CD1c-positive myeloid dendritic cell (primary cell): ENCODE measurements at regions not wholly inside any gene's neighbourhood (a gene's known extent, or its start where the extent isn't known, plus 50 kb on each side); places are given as distances from the start of the nearest gene placed in this dataset.

ENCODE experiments used
- DNase-seq: peaks from one replicate; pipeline ENCODE4 v3.0.0-alpha.2; 2016; ENCODE audit errors: extremely low spot score

DNA sequence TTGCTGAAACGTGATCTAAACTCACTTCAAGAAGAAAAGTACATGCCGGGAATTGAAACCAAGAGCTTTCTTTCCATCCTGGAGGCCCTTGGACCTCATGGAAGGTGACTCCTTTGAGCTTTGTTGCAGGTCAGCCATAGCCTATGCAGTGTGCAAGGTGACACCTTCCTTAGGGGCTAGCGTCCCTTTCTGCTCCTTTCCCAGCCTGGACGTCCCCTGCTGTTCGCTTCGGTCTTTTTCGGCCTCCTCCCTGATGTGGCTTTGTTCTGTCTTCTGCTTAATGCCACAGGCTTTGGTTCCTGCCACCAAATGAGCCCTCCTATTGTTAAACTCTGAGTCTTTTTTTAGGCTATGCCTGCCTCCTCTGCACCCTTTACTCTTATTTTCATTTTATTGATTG lies 308.8 kb downstream of the BRINP2 start:
- no peak for DNase-seq

DNA sequence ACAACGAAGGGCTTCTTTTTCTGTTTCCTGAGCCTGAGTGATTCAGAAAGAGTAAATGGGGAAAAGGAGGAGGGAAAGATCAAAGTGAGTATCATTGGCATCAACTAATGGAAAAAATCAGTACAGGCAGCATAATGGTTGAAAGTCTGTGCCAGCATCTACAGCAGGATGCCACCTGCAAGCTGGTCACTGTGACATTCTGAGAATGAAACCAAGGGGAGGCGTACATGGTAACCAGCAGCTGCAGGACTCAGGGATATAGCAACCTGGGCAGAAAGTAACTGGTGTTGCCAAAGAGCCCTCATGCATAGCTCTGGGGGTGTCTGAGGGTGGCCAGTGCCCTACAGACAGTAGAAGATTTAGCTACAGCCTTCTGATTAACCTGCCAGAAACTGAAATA lies 305.9 kb downstream of the BRINP2 start:
- no peak for DNase-seq

- no peak for DNase-seq
Measured at GRCh38 chr1:177472567-177472966, 301.8 kb downstream of the BRINP2 start.

DNA sequence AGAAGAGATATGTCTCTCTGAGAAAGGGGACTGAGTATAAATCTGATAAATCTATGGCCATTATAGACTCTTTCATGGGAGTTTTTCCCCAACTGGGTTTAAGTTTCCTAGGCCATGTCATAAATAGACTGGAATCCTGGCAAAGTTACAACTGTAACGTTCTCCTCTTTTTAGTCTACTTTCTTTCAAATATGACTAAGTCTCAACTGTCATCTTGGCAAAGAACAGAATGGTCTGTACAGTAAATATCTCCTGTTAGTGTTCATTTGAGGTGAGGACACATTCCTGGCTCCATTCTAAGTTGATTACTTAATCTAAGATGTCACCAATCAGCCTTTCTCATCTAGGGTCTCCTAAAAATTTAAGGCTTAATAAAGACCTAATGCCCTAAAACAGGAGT lies 300.5 kb downstream of the BRINP2 start:
- no peak for DNase-seq

DNA sequence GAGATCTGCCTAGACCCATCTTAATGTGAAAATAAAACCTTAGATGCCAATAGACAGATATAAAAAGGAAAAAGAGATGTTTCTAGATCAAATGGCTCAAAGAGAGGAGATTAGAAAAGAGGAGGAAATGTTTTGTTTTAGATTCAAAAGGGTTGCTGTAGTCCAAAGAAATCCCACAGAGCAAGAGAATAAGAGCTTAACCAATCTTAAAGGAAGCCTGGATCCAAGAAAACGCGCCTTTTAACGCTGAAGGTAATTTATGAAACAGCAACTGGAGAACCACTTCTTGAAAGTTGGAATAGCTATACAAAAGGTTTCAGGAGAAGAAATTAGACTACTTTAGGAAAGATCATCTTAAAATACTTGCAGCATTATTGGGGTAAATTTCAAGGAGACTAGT lies 298.8 kb downstream of the BRINP2 start:
- DNase-seq = no peak

DNA sequence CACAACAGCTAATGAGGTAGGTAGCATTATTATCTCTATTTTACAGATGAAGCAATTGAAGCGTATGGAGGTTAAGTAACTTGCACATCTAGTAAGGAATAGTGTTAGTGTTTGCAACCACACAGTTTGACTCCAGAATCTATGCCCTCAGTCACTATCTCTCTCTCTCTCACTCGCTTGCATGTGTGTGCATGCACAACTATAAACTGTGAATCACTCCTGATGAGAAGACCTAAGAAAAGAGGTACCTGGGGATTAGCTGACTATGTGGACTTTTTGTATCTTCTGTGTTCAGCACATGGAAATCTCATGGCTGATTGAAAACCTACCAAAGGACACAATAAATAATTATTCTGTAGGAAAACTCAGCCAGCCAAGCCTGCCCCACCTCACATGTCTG lies 295.5 kb downstream of the BRINP2 start:
- DNase-seq = no peak

GRCh38 chr1:177464686-177465085 lies 293.9 kb downstream of the BRINP2 start:
- DNase-seq = no peak

DNA sequence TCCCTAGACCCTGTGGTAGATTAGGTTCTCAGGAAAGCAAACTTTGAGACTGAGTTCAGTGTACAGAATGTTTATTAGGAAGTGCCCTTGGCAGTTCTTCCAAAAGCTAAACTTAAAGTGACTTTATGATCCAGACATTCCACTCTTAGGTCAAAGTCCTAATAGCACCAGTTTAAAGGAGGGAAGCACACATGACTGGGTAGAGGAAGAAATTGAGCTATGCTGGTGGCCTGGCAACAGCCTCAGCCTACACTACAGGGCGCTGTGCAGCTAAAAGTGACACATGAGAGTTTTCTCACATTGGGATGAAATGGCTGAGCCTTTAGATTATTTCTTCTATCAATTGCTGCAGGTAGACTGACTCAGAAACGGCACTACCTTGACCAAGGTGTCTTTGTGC lies 280.4 kb downstream of the BRINP2 start:
- no peak for DNase-seq

DNA sequence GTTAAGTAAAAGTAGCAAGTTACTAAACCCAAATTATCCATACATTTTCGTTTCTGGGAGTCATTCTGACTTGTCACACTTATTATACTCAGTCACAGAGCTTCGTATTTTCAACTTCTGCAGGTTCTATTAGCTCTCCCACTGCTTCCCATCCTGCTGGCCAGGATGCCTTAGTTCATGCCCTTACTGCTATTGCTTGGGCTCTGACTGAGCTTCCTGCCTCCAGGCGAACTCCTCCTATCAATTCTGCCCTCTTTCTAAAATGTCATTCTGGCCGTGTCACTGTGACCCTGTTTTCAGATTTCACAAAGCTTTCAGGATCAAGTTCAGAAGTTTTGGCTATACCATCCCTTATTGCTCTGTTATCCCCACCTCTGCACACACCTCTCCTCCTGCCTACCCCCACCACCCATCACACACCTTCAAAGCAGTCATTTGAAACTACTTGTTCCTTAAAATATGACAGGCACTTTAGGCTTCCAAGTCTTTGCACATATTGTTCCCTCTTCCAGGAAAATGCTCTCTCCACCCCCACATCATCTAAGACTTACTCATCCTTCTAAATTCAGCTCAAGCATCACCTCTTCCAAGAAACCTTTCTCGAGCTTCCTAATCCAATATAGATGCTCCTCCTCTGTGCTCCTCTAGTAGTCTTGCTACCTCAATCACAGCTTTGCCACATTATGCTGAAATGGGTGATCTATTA lies 278.0 kb downstream of the BRINP2 start:
- no peak for DNase-seq

DNA sequence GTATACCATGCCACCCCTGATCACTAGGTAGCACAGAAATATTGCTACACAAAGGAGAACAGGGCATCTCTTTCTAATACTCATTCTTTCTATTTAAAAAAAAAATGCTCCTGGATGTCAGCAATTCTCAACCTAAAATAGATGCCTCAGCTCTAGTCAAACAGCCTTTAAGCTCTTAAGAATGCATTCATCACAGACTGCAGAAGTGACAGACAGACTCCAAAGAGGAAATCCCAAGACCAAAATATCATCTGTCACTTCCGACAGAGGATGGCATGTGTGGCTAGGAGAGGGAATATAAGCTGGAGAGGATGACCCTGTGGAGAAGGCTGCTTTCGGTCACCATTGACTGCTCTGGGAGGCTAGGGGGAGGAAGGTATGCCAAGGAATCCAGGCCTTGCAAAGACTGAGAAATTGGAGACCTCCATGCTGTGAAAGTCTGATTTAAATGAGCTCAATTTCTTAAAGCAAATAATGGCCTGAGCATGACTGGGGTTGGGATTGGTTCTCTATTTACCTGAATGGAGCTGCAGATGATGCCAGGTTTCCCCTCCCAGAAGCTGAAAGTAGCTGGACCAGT lies 277.4 kb downstream of the BRINP2 start:
- DNase-seq = no peak

- DNase-seq = no peak
Measured at GRCh38 chr1:177444997-177445746, 274.4 kb downstream of the BRINP2 start.

GRCh38 chr1:177443003-177443402 lies 272.2 kb downstream of the BRINP2 start:
- no peak for DNase-seq

DNA sequence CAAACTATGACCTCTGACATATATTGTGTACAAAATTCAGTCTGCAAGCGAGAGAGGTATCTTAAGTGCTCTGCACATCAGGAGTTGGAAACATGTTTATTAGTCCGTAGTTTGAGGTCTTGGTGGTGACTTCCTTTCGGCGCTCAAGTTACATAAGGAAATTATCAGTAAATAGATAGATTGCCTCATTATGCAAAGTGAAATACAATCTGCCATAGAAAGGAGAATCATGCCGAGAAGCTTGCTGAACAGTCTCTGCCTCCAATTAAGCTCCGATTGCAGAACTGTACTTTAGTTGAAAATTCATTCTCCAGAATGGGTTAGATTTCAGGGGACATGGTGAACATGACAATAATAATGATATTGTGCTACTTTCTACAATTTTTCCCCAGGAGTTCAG lies 271.8 kb downstream of the BRINP2 start:
- no peak for DNase-seq

- DNase-seq = no peak
Measured at GRCh38 chr1:177441281-177441680, 270.5 kb downstream of the BRINP2 start.

- DNase-seq = no peak
Measured at GRCh38 chr1:177440821-177441220, 270.1 kb downstream of the BRINP2 start.

DNA sequence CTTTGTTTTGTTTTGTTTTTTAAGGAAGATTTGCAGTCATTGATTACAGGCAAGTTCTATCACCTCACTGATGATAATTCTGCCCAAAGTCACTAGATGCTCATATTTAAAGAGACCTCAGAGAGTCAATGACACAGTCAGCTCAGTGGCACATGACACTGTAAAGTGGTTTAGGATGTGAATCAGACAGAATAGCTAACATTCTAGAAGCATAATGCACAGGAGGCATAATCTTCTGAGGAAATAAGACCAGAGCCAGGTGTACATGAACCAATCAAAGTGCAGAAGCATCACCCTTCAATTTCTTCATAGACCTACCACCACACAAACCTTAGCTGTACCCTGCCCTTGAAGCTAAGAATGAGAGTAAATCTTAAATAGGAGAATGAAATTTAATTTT lies 268.5 kb downstream of the BRINP2 start:
- no peak for DNase-seq

DNA sequence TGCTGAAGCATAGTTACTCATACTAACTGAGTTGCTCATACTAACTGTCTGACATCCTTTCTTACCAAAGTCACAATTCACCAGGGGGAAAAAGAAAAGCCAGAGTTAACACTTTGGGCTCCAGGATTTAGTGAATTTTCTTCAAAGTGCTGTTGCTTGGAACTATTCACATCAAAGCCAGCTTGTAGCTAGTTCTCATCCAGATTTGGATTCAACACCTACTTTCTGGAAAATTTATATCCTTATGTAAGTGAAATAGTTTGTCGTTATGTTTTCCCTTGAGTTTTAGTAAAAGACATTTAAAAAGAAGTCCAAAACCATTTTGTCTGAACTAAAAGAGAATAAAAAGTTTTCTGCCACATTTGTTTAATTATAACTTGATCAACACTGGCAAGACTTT lies 264.6 kb downstream of the BRINP2 start:
- no peak for DNase-seq

DNA sequence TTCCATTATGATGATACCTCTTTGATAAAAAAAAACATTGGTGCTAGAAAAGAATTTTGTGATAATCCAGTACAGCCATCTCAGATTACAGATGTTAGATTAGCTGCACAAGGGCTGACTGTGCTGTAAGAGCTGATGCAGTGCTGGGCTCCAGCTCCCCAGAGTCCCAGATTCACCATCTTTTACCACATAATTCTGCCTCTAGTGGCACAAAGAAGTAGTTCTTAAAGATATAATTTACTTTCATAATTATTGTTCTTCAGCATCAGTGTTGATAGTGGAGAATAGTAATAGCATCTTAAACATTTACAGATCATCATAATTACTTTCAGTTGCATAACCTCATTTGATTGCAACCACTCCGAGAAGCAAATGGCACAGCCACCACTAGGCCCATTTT lies 262.1 kb downstream of the BRINP2 start:
- DNase-seq = no peak

GRCh38 chr1:177431123-177431522 lies 260.4 kb downstream of the BRINP2 start:
- no peak for DNase-seq

DNA sequence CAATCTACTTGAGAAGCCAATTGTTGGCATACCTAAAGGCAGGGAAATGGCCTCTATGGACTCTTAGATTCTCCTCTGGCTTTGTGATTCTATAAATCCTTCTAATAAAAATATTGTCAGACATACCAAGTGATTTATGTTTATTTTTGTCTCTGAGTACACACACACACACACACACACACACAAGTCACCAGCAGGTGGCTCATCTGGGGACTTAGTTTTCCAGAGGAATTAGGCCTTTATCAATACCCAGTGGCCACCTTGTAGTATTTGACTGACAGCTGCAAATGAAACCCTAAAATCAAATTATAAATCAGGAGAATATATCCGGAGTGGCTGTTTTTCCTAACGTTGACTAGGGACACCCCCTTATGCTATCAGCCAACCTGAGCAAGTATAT lies 258.5 kb downstream of the BRINP2 start:
- DNase-seq = no peak

DNA sequence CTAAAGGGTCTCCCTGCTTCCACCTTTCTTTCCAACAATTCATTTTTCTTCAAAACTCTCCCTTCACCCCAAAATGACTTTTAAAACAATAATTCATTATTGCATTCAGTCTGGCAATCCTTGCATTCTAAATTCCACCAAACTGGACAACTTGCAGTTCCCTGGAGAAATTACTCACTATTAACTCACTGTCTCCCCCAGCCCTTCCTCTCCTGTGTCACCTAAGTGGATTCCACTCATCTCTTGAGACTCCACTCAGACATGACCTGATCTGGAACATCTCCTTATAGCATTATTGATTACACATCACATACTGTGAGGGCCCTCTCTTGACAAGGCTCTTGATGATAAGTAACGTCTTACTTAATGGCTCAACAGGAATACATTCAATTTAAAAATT lies 257.1 kb downstream of the BRINP2 start:
- DNase-seq = no peak

- no peak for DNase-seq
Measured at GRCh38 chr1:177426497-177426896, 255.7 kb downstream of the BRINP2 start.

DNA sequence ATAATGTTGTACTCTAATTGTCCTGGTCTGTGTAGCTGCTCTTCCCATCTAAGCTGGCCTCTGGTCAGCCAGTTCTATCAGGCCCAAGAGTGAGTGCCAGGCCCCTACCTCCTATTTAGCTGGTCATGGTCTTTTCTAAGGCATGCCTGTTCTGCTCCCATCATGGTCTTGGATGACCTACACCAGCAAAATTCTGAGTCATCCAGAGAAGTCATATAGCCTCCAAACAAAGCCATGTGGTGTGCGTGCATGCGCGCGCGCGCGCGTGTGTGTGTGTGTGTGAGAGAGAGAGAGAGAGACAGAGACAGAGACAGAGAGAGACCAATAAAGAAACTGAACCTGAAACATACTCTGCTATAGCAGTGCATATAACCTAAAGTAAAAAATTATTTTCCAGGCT lies 254.4 kb downstream of the BRINP2 start:
- no peak for DNase-seq
